K562 (cell line): ENCODE measurements at regions not wholly inside any gene's neighbourhood (a gene's known extent, or its start where the extent isn't known, plus 50 kb on each side); places are given as distances from the start of the nearest gene placed in this dataset.

ENCODE experiments used
- ATAC-seq: fragments of 200-7000 bp; cut with Tn5 transposase; 3 replicates; pipeline ENCODE4 v1.9.1; 2020; ENCODE audit warnings: moderate library complexity
- BruUV-seq: library from RNA; stranded (reverse); fragments of 400-500 nt; replicated peaks from 2 replicates; lab custom pipeline; 2021; lab: Mats Ljungman, UMichigan
- CTCF ChIA-PET: fragments of 300-600 bp; formaldehyde crosslinking; extraction: SDS; loops from one replicate; lab custom pipeline; 2021; ENCODE audit warnings: low intra/inter-chr PET ratio; lab: Yijun Ruan, JAX
- POLR2A ChIA-PET: fragments of 300-600, 350-650 bp; sonication (Branson Sonifier 250); formaldehyde crosslinking; extraction: SDS; loops from one replicate; lab custom pipeline; 2021; ENCODE audit warnings: antibody characterized with exemption, inconsistent platforms; lab: Yijun Ruan, JAX
- DNase-seq, 4 experiments: peaks; one replicate each; pipeline versions ENCODE4 v3.0.0 to v3.0.0-alpha.2; 2011 to 2018; ENCODE audit warnings: low spot score in 3 of 4, mixed read lengths in 3 of 4; ENCODE audit errors: extremely low read depth in 1 of 4
- FAIRE-seq: peaks from 2 replicates; lab custom pipeline; 2011; peaks lifted over from hg19 to GRCh38; lab: Jason Lieb, UNC
- H2AFZ ChIP-seq: 2 replicates; pipeline ENCODE4 v1.6.0; 2011; ENCODE audit warnings: low read depth, low read length, control low read depth, inconsistent platforms
- H3K27ac ChIP-seq: fragments of 200-600 bp; 3 replicates; pipeline ENCODE4 v1.8.0; 2011; ENCODE audit warnings: low read depth, mild to moderate bottlenecking, control low read depth, inconsistent platforms, low read length, moderate library complexity, mixed read lengths; ENCODE audit errors: extremely low read depth
- H3K27me3 ChIP-seq, 2 experiments: fragments of 300-600 bp in 1 of 2; 2 replicates in 1 of 2; 3 replicates in 1 of 2; pipeline versions ENCODE4 v1.6.0 to v1.8.0; 2011; ENCODE audit warnings: inconsistent platforms in 2 of 2, low read length in 2 of 2, mild to moderate bottlenecking in 1 of 2, mixed read lengths in 1 of 2, moderate library complexity in 1 of 2; ENCODE audit not compliant: control insufficient read depth in 2 of 2, insufficient read depth in 2 of 2
- H3K36me3 ChIP-seq: fragments of 300-600 bp; 3 replicates; pipeline ENCODE4 v1.8.0; 2011; ENCODE audit warnings: mild to moderate bottlenecking, low read length, inconsistent platforms; ENCODE audit not compliant: control insufficient read depth, insufficient read depth
- H3K4me1 ChIP-seq, 2 experiments: fragments of 200-600 bp in 1 of 2; replicated peaks in 1 of 2; 2 replicates in 1 of 2; 3 replicates in 1 of 2; pipeline versions ENCODE4 v1.5.1 to v1.8.0; 2011; ENCODE audit warnings: inconsistent platforms in 2 of 2, low read length in 2 of 2, mild to moderate bottlenecking in 1 of 2, mixed read lengths in 1 of 2, moderate library complexity in 1 of 2; ENCODE audit not compliant: control insufficient read depth in 2 of 2, insufficient read depth in 2 of 2
- H3K4me2 ChIP-seq: 2 replicates; pipeline ENCODE4 v1.6.1; 2011; ENCODE audit warnings: low read length, control low read depth, inconsistent platforms, mixed read lengths; ENCODE audit not compliant: insufficient read depth
- H3K4me3 ChIP-seq: fragments of 200-600 bp; sonication (generic), shearing (Covaris generic); 2 replicates; pipeline ENCODE4 v1.5.1; 2016; ENCODE audit warnings: control low read depth, inconsistent platforms
- H3K79me2 ChIP-seq: fragments of 200-600 bp; 3 replicates; pipeline ENCODE4 v1.8.0; 2011; ENCODE audit warnings: low read length, inconsistent platforms; ENCODE audit not compliant: control insufficient read depth, insufficient read depth
- H3K9ac ChIP-seq, 2 experiments: 2 replicates each; pipeline versions ENCODE4 v1.6.0 to v1.6.1; 2011; ENCODE audit warnings: low read depth in 2 of 2, low read length in 2 of 2, control low read depth in 1 of 2, inconsistent platforms in 1 of 2, mild to moderate bottlenecking in 1 of 2, mixed read lengths in 1 of 2; ENCODE audit not compliant: insufficient read depth in 1 of 2
- H3K9me1 ChIP-seq: one replicate; pipeline ENCODE4 v1.6.0; 2011; ENCODE audit warnings: inconsistent platforms, mild to moderate bottlenecking, low read length, moderate library complexity; ENCODE audit not compliant: control insufficient read depth, insufficient read depth
- H3K9me3 ChIP-seq: replicated peaks from 2 replicates; pipeline ENCODE4 v1.5.1; 2011; ENCODE audit warnings: low read depth, low read length, inconsistent platforms; ENCODE audit not compliant: control insufficient read depth, insufficient read depth
- H4K20me1 ChIP-seq: replicated peaks from 2 replicates; pipeline ENCODE4 v1.6.1; 2011; ENCODE audit warnings: low read length, inconsistent platforms, mixed read lengths; ENCODE audit not compliant: control insufficient read depth, insufficient read depth
- COPS2 ChIP-seq: fragments of 450-650 bp; conservative IDR thresholded peaks from 2 replicates; pipeline ENCODE4 v1.6.1; 2016; ENCODE audit warnings: mild to moderate bottlenecking, moderate library complexity
- CTBP1 ChIP-seq: fragments of 450-650 bp; IDR thresholded peaks from 2 replicates; pipeline ENCODE4 v1.6.1; 2016; ENCODE audit warnings: borderline replicate concordance
- ESRRA ChIP-seq: fragments of 450-650 bp; IDR thresholded peaks from 2 replicates; pipeline ENCODE4 v1.6.1; 2014; ENCODE audit warnings: low read depth, mild to moderate bottlenecking, moderate library complexity, borderline replicate concordance
- HDAC6 ChIP-seq: IDR thresholded peaks from 2 replicates; pipeline ENCODE4 v1.6.1; 2012; ENCODE audit warnings: low read depth, mild to moderate bottlenecking, control low read depth, inconsistent platforms, low read length, moderate library complexity
- KAT2B ChIP-seq: IDR thresholded peaks from one replicate; pipeline ENCODE4 v1.6.1; 2012; ENCODE audit warnings: low read depth, mild to moderate bottlenecking, control low read depth, inconsistent platforms, low read length, moderate library complexity
- KAT7 ChIP-seq: sonication (generic); formaldehyde crosslinking; IDR thresholded peaks from 2 replicates; pipeline ENCODE4 v1.8.0; 2022; ENCODE audit warnings: missing genetic modification reagents, mild to moderate bottlenecking, borderline replicate concordance
- NCOA1 ChIP-seq: fragments of 450-650 bp; IDR thresholded peaks from 2 replicates; pipeline ENCODE4 v1.6.1; 2016; ENCODE audit warnings: low read depth
- RUNX1 ChIP-seq: sonication (generic); IDR thresholded peaks from 2 replicates; pipeline ENCODE4 v1.6.1; 2016; ENCODE audit warnings: antibody characterized with exemption, low read depth
- SMAD4 ChIP-seq: fragments of 250-450 bp; sonication (Bioruptor Pico); conservative IDR thresholded peaks from 2 replicates; pipeline ENCODE4 v1.8.0; 2021; ENCODE audit warnings: inconsistent platforms, mild to moderate bottlenecking, moderate library complexity
- SP2 ChIP-seq: IDR thresholded peaks from 2 replicates; pipeline ENCODE4 v1.6.1; 2011; ENCODE audit warnings: mild to moderate bottlenecking, low read depth, low read length, moderate library complexity; ENCODE audit not compliant: poor library complexity, severe bottlenecking; ENCODE audit errors: extremely low read depth
- SPI1 ChIP-seq: IDR thresholded peaks from 2 replicates; pipeline ENCODE4 v1.6.1; 2011; ENCODE audit warnings: low read depth, low read length, control low read depth, borderline replicate concordance
- SRSF1 ChIP-seq: fragments of 200-400 bp; formaldehyde crosslinking; IDR thresholded peaks from 2 replicates; pipeline ENCODE4 v1.6.1; 2017; ENCODE audit warnings: mild to moderate bottlenecking, low read depth, low read length, moderate library complexity
- WGBS: fragments of 100-300 bp; shearing (Covaris generic); methylation state at CpG from one replicate; pipeline ENCODE4 v1.1.6; 2016; ENCODE audit warnings: low coverage, mixed read lengths; ENCODE audit not compliant: insufficient coverage; ENCODE audit errors: missing lambda C conversion rate; 5-methylcytosine and 5-hydroxymethylcytosine counted together
- in situ Hi-C: fragments of 300-500 bp; cut with MboI; formaldehyde crosslinking; loops from 4 replicates; pipeline ENCODE4 v1.15.0; 2018; ENCODE audit warnings: inconsistent platforms, mixed read lengths
- intact Hi-C: fragments of 100-400 bp; cut with micrococcal nuclease; formaldehyde crosslinking; loops from 2 replicates; pipeline ENCODE4 v1.14.2; 2022
- TF ChIP-seq, protein P1 (sequence below): sonication (generic); formaldehyde crosslinking; IDR thresholded peaks from 2 replicates; pipeline ENCODE4 v1.8.1; 2023; ENCODE audit warnings: mild to moderate bottlenecking, missing genetic modification reagents

DNA sequence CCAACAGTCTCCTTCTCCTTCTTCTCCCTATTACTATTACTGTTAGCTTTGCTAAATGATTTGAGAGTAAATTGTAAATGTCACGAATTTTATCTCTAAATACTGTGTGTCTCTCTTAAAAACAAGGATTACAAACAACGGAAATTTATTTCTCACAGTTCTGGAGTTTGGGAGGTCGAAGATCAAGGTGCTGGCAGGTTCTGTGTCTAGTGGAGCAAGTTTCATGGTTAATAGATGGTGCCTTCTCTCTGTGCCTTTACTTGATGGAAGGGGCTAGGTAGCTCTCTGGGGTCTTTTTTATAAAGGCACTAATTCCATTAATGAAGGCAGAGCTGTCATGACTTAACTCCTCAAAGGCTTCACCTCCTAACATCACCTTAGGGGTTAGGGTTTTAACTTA, 237.9 kb downstream of the MAN2A1 start:
- no peaks in the 10 kb centered on the region for H3K36me3 ChIP-seq
- 0% methylated on average over 3 of the region's 3 CpGs for WGBS
- no peak overlapping the region for H3K9ac ChIP-seq
- intact Hi-C loops (no loop called here), in situ Hi-C loops (no loop called here)
- H3K9me3 ChIP-seq = no peaks in the 10 kb centered on the region
- ChIA-PET CTCF (no interaction called here), POLR2A (no interaction called here)
- no peak overlapping the region for H2AFZ ChIP-seq
- no peak for DNase-seq
- FAIRE-seq = no peak
- BruUV-seq = no TSS peak
- H3K27ac ChIP-seq = no peak overlapping the region
- H3K4me1 ChIP-seq = no peaks in the 10 kb centered on the region
- H3K4me2 ChIP-seq = no peak overlapping the region
- H4K20me1 ChIP-seq = no peaks in the 10 kb centered on the region
- H3K4me3 ChIP-seq = no peak overlapping the region
- ATAC-seq = no peak
- TF ChIP-seq SMAD4 (CRISPR knock-in tag) = no peak
- no peak for TF ChIP-seq NCOA1
- TF ChIP-seq, protein P1, sequence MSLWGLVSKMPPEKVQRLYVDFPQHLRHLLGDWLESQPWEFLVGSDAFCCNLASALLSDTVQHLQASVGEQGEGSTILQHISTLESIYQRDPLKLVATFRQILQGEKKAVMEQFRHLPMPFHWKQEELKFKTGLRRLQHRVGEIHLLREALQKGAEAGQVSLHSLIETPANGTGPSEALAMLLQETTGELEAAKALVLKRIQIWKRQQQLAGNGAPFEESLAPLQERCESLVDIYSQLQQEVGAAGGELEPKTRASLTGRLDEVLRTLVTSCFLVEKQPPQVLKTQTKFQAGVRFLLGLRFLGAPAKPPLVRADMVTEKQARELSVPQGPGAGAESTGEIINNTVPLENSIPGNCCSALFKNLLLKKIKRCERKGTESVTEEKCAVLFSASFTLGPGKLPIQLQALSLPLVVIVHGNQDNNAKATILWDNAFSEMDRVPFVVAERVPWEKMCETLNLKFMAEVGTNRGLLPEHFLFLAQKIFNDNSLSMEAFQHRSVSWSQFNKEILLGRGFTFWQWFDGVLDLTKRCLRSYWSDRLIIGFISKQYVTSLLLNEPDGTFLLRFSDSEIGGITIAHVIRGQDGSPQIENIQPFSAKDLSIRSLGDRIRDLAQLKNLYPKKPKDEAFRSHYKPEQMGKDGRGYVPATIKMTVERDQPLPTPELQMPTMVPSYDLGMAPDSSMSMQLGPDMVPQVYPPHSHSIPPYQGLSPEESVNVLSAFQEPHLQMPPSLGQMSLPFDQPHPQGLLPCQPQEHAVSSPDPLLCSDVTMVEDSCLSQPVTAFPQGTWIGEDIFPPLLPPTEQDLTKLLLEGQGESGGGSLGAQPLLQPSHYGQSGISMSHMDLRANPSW = no peak
- no peak for TF ChIP-seq KAT2B
- TF ChIP-seq SPI1 = no peak
- no peak for TF ChIP-seq COPS2
- no peak for TF ChIP-seq ESRRA
- TF ChIP-seq SP2 = no peak
- TF ChIP-seq KAT7 (CRISPR knock-in tag) = no peak
- TF ChIP-seq HDAC6 = no peak
- no peak for TF ChIP-seq SRSF1
- no peak for TF ChIP-seq RUNX1
- TF ChIP-seq CTBP1 = no peak
- H3K79me2 ChIP-seq = no peaks in the 10 kb centered on the region
- H3K27me3 ChIP-seq = peaks cover 0 to 6% of the 10 kb centered on the region in 2 experiments; a peak in 1 of 5 replicates
- H3K9me1 ChIP-seq = no peaks in the 10 kb centered on the region
